Kasumi-1 (cell line): ENCODE measurements at regions not wholly inside any gene's neighbourhood (a gene's known extent, or its start where the extent isn't known, plus 50 kb on each side); places are given as distances from the start of the nearest gene placed in this dataset.

Experiments
- DNase-seq, 2 experiments: peaks; one replicate each; lab custom pipeline; 2025; lab: John Stamatoyannopoulos, UW

DNA sequence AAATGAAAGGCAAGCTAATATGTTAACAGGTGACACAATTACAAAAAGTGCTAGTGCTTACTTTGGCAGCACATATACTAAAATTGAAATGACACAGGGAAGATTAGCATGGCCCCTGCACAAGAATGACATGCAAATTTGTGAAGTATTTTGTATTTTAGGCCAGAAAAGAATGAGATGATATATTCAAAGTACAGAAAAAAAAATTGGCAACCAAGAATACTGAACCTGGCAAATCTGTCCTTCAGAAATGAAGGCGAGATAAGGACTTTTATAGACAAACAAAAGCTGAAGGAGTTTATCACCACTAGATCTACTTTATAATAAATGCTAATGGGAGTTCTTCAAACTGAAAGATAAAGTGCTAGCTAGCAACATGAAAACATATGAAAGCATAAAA lies 350.0 kb upstream of the POU3F1 start:
- DNase-seq = no peak

DNA sequence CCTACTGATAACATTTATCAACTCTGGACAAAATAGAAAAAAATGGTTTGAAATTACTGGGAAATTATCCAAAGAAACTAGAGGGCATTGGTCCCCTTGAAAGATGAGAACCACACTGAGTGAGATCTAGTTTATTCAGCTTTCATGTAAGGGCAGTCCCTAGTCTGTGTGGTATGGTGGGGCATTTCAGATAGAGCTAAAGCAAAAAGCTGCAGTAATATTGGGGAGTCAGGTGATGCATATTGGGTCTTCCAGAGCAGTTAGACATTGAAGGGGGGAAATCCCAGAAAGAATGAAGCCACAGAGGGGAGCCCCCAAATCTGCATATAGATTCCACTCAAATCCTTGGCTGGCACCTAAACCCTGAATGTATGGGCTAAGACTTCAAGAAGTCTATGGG lies 347.7 kb upstream of the POU3F1 start:
- DNase-seq = no peak

DNA sequence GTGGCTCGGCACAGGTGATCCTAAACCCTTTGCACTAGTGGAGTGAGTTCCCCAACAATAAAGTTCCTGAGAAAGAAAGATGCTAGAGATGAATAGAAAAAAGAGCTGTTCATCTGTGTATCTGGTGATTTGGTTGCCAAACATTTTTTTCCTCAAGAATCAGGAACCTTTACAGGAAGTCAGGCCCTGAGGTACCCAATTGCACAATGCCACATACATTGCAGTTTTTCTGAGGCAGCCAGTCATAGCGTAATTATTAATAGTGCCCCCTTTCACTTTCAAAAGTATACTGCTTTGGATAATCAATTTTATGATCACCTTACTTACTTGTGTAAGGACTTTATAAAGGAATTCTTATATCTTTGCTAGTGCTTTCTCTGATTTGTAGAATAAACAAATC lies 346.3 kb upstream of the POU3F1 start:
- no peak for DNase-seq

DNA sequence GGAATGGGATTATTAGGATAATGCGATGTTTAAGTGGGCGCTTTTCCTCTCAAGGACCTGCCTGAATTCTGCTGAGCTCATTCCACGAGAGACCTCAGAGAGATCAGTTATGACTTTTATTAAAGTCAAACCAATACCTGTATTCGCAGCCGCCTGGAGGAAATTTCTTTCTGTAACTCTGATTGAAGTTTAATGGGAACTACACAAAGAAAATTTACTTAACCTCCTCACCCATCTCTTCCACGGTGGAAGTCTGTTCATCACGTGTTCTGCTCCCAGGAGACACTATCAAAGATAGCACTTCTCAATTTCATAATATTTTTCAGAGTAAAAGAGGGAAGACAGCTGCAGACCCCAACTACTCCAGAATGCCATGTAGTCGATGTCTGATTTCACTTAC lies 334.7 kb upstream of the POU3F1 start:
- no peak for DNase-seq

DNA sequence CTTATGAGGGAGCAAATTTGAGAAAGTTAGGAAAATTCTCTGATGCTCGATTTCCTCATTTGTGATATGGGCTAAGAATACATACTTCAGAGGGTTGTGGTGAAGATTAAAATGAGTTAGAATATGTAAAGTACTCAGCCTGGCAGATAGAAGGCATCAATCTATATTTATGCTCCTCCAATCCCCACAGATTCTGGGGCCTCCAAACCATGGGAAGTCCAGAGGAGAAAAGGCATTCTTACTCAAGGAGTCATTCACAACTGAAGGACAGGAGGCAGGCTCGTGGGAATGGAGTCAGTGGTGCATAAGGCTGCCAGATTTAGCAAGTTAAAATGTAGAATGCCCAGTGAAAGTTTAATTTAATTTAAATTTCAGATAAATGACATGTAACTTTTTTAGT lies 330.0 kb upstream of the POU3F1 start:
- no peak for DNase-seq

DNA sequence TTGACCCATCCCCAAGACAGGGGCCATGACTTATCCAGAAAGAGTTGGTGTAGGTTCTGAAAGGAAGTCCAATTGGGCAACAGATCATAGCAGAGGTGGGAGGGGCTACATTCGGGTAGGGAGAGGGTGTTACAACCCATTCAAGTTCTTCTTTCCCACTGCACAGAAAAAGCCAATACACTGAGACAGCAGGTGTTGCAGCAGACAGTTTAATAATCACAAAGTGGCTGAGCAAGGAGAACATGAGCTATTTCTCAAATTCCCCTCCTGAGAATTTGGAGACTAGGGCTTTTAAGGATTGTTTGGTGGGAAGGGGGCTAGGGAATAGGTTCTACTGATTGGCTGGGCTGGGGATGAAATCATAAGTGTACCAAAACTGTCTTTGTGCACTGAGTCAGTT lies 328.4 kb upstream of the POU3F1 start:
- no peak for DNase-seq

DNA sequence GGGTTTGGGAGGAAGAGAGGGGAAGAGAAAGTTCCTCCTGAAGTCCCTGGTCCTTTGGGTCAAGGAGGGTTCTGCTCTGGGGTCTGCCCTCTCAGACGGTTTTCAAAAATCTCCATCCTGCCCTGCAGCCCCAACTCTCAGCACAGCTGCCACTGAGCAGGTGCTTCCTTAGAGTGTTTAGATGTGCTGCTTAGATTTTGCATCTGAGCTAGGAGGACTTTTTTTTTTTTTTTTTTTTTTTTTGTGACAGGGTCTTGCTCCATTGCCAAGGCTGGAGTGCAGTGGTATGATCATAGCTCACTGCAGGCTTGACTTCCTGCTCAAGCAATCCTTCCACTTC lies 324.9 kb upstream of the POU3F1 start:
- DNase-seq = no peak

DNA sequence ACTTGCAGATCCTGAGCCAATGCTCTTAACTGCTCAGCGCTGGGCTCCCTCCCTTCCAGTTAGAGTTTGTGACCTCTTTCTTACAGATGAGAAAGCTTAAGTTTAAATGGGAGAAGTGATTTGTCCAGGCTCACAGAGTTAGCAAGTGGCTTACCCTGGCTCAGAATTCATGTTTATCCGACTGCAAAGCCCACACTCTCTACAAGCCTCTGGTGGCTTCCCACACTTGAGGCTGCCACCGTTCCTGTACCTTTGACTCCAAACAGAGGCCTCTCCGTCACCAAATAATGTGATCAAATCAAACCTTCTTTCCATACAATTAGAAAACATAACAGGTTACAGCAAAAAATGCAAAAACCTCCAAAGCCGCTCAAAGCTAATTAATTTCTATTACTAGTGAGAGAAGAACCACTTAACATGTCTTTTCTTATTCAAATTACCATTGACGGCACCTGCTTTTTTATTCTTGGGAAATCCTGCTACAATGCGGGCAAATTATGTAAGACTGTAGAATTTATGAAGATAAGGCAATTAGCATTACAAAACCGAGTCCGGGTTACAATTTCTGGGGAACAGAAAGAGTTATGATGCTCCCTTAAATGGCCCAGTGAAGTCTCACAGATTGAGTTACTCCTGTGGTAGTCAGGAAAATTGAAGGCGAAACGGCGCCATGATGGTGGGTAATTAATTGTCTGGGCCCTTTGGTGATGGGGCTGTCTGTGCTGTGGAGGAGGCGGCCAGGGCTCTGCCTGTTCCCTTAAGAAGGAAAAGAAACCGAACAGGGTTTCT lies 324.3 kb upstream of the POU3F1 start:
- DNase-seq = no peak

DNA sequence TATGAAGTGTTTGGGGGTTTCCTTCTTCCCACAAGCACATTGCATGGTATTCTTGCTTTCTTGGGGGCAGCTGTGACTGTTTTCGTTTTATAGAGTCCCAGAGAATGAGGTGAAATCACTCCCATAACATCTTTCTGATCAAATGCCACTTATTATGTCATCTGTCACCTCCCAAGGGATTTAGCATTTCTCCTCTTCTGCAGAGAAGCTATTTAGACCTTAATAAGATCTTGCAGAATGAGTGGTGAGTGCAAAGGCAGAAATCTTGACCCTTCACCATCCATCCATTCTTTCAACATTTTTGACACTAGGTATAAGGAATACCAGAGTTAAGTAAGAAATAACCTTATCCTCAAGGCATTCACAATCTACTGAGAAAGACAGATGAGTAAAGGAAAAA lies 318.6 kb upstream of the POU3F1 start:
- DNase-seq = no peak

DNA sequence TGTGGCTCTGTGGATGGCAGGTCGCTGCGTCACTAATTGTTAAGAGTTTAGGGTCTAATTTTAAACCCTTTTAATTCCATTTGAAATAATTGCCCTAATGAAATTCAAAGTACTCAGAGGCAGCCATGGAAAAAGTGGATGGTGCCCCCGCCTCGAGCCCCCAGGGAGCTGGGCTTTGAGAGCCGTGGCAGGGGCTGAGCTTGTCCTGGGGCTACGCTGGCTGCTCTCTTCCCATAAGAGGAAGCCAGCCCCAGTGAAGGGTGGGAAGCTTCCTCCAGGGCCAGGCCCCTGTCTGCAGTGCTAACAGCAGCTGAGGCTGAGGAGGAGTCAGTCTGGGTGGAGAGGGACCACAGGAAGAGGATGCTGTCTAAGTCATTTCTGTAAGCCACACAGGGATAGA lies 315.0 kb upstream of the POU3F1 start:
- no peak for DNase-seq

DNA sequence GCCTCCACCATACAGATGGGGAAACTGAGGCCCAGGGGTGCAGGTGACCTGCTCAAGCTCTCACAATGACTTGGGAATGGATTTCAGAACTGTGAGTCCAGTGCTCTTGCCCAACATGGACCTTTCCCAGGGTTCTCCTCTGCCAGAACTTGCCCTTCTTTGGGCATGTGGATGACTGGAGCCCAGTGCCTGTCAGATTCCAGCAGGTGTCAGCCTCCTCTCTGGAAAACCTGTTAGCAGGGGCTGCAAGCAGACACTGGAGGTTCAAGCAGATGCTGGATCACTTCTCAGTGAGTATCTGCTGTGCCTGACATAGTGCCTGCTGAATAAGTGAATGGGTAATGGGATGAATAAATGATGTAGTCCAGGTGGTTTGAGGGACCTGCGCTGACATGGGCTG lies 314.2 kb upstream of the POU3F1 start:
- DNase-seq = no peak

DNA sequence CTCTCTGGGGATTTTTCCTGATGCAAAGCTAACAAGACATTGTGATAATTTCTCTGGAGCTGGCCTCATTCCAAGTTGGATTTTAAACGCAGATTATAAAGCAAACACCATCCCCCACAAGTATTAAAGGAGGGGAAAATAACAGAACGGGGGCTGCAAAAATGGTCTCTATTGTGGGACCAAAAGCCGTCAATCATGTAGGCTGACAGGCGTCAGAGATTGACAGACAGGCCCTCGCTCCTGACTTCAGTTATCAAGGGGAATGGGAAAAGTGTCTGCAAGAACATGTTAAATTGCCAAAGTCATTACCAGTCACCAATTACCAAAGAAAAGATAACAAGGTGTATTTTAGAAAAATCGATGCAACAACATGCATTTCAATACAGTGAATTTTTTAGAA lies 307.4 kb upstream of the POU3F1 start:
- no peak for DNase-seq

DNA sequence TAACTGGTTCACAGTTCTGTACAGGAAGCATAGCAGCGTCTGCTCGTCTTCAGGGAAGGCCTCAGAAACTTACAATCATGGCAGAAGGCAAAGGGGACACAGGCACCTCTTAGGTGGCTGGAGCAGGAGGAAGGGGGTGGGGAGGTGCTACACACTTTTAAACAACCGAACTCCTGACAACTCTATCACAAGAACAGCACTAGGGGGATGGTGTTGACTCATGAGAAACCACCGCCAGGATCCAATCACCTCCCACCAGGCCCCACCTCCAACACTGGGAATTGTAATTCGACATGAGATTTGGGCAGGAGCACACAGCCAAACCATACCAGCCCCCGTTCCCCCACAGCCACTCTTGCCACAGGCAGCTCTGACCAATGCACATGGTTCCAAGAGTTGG lies 306.3 kb upstream of the POU3F1 start:
- no peak for DNase-seq

DNA sequence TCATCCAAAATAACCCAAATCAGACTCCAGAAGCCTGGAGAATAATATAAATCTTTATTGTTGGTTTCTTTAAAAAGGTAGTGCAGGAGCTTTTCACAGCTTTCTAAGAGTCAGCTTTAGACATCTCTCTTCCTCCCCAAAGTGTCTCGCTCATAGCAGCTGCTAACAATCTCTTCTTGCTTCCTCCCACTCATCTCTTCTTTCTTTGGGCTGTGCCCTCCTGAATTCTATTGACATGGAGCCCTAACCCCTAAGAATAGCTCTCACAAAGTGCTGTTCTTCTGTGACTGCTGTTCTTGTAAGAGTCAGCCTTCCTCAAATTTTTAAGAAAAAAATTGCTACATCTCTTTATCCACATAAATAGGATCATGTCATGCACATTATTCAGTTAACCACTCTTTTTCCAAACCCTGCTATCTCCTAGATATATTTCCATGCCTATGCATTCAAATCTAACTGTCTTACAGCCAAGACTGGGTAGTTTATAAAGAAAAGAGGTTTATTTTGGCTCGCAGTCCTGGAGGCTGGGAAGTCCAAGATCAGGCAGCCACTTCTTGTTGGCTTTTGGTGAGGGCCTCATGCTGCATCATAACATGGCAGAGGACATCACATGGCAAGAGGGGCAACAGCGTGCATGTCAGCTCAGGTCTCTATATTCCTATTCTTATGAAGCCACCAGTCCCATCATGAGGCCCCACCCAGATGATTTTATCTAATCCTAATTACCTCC lies 301.0 kb upstream of the POU3F1 start:
- DNase-seq = no peak

DNA sequence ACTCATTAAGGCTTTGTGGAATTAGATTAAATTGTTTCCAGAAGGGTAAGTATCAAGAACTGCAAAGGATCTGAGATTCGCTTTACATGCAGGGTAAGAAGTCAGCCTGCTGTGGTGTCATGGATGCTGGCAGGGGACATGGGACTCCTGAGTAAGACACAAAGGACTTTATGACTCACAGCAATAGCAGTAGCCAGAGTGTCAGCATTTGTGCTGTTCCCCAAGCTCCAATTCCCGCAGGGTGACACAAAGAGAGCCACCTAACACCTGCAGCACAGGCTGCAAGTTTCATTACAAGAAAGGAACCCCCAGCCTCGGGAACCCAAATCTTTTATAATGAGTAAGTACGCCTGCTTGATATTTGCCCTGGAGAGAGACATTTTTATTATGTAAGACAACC lies 298.1 kb upstream of the POU3F1 start:
- DNase-seq = no peak

DNA sequence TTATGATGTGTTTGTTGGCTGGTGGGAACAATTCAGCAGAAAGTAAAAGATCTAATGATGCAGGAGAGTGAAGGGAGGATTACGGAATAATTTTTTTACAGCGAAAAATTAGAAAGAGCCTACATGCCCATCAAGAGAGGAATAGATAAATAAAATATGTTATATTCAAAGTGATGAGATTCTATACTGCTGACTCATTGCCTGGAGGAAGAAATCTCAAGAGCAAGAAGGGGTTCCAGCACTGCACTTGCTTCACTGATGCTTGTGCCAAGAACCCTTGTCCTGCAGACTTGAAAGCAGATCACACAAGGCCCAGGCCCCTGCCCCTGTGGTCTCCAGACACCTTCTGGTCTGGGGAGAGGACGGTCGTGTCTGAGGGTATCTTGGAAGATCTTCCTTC lies 295.1 kb upstream of the POU3F1 start:
- no peak for DNase-seq

DNA sequence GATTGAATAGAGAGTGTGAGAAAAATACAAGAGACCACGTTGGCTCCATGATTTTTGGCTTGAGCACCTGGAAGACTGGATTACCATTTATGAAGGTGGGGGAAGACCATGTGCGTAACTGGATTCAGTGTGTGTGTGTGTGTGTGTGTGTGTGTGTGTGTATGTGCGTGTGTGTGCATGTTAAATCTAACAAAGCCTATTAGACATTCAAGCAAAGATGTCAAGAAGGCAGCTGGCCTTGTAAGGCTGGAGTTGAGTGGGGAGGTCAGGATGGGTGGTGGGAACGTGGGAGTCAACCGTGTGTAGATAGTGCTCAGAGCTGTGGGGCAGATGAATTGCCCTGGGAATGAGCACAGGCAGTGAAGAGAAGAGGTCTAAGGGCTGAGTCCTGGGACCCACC lies 293.8 kb upstream of the POU3F1 start:
- no peak for DNase-seq

DNA sequence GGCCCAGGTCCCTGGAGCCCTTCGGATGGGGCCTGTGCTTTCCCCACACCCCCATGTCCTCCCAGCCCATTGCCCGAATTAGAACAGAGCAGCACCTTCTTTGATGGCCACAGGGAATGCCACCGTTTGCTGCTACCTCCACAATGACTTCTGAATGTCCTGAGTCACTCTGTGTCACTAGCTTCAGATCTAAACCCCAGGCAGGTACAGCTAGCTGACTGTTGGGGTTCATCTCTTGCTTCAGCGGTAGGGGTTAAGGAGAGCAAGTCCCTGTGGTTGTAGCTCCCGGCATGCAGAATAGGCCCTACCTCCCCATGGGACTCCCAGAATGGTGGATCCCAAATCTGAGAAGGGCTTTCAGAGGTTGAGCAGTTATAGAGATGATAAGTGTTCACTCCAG lies 291.1 kb upstream of the POU3F1 start:
- no peak for DNase-seq

DNA sequence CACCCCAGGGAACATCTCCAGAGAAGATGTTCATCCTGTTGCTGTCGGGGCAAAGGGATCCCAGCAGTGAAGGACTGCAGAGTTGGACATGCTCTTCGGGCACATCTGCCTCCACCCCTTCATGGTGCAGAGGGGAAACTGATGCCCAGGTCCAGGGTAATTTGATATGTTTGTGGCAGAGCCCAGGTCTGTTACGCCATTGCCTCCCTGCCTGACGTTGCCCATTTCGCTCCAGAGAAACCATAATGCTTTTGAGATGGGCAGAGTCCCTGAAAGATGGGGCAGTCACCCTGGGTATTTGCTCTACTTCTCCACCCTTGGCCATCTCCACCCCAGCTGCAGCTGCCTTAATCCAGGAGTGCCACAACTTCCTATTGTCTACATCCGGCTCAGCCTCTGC lies 290.4 kb upstream of the POU3F1 start:
- no peak for DNase-seq

DNA sequence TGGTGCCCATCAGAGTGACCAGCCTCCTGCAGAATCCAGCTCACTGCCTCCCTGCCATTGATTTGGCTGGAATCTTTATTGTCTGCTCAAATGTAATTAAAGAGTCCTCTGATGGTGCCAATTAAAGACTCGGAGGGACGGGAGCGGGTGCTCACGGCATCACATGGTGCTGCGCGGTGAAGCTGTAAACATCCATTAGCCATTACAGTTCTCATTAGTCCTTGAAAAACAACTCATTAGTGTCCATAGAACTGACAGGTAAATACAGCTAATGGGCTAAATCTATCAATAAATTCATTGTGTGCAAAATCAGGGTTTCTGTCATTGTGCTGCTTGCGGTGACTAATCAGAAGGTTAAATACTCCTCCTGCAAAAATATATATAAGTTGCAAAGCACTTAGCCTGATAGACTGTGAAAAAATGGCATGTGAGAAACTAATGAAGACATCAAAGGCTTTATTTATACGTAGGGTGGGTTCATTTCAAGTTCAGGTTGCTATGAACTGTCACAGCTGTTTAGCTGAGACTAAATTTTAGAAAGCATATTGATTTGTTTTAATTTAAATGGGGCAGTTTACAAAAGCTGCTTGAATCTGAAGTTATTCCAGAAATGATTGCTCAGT lies 289.8 kb upstream of the POU3F1 start:
- no peak for DNase-seq

DNA sequence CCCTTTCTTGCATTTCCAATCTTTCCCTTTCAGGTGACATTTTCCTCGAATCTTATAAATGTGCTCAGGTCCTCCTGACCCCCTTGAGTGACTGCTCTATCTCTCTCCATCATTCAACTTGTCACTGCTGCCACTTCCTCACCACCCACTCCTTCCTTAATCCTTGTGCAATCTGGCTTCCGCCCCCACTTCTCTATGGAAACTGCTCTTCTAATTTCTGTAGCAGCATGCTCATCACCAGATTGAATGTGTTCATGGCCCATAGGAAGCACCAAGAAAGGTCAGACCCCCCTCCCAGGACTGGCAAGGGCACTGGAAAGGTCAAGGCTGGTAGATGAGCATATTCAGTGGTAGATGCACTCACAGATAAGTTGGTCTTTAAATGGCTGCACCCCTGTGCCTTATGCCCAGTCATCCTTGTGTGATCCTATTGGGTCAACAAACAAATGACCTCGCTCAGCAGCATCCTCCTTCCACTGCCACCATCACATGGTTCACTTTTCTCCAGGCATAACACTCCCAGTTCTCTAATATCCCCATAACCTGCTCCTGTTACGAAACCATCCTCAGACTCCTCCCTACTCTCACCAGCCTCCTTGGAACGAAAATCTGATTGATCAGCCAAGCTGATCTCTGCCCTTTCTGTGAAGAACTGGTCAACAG lies 288.5 kb upstream of the POU3F1 start:
- DNase-seq = no peak

DNA sequence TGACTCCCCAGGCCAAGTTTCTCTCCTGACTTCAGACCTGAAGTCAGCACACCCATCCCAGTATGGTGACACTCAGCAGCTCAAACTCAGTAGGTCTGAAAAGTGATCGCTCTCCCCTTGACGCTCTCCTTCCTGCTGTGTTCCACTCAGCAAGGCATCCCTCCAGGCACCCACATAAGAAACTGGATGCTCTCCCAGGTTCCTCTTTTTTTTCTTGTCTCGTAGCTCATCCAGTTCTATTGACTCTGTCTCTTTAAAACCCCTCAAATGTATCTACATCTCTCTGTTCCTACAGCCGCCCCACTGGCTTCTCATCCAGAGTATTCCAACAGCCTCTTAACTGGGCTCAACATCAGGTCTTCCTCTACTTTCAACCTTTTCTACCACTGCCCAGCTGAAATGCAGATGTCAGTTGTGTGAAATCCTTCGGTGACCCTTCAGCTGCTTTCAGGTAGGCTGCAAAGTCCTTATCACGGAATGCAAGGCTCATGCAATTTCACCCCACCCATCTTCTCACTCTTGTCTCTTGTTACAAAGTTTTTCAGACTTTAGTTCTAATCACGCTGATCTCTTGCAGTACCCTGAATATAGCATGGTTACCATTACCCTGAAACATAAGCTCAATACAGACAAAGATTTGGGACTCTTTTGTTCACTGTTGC lies 286.2 kb upstream of the POU3F1 start:
- no peak for DNase-seq
